Naive thymus-derived CD8-positive, alpha-beta T cell (primary cell): ENCODE measurements at regions not wholly inside any gene's neighbourhood (a gene's known extent, or its start where the extent isn't known, plus 50 kb on each side); places are given as distances from the start of the nearest gene placed in this dataset.

Source experiments
- ATAC-seq, 2 donors: fragments of 150-1000 bp; cut with Tn5 transposase in 1 of 2; sonication (Bioruptor Pico), chemical (Tn5 transposase) in 1 of 2; 1 replicate in 1 of 2; 2 replicates in 1 of 2; pipeline ENCODE4 v1.10.0; 2021; ENCODE audit warnings: mild to moderate bottlenecking in 2 of 2, moderate library complexity in 2 of 2
- POLR2A ChIA-PET: fragments of 350-600 bp; sonication (Branson Sonifier 250); formaldehyde crosslinking; loops from one replicate; lab custom pipeline; 2021; ENCODE audit warnings: antibody characterized with exemption; lab: Charles Lee
- DNase-seq, 10 donors: peaks; one replicate each; pipeline versions ENCODE4 v3.0.0 to v3.0.0-alpha.2; 2020 to 2022
- H3K27ac Mint-ChIP-seq, 10 donors: one replicate each; pipeline ENCODE4 v1.8.0; 2020 to 2022; ENCODE audit warnings: mild to moderate bottlenecking in 10 of 10, mixed read lengths in 10 of 10, moderate library complexity in 4 of 10, inconsistent platforms in 1 of 10
- H3K27me3 Mint-ChIP-seq, 5 donors: one replicate each; pipeline ENCODE4 v1.8.0; 2021 to 2022; ENCODE audit warnings: mixed read lengths in 5 of 5
- H3K36me3 Mint-ChIP-seq, 3 donors: one replicate each; pipeline ENCODE4 v1.8.0; 2020 to 2022; ENCODE audit warnings: mixed read lengths in 3 of 3, mild to moderate bottlenecking in 2 of 3, inconsistent platforms in 1 of 3
- H3K4me1 Mint-ChIP-seq, 4 donors: one replicate each; pipeline ENCODE4 v1.8.0; 2021 to 2022; ENCODE audit warnings: mixed read lengths in 4 of 4
- H3K4me3 Mint-ChIP-seq, 10 donors: one replicate each; pipeline ENCODE4 v1.8.0; 2020 to 2022; ENCODE audit warnings: mild to moderate bottlenecking in 10 of 10, mixed read lengths in 10 of 10, moderate library complexity in 6 of 10, inconsistent platforms in 1 of 10
- H3K9me3 Mint-ChIP-seq, 9 donors: one replicate each; pipeline ENCODE4 v1.8.0; 2020 to 2022; ENCODE audit warnings: mixed read lengths in 9 of 9, mild to moderate bottlenecking in 3 of 9, inconsistent platforms in 1 of 9, moderate library complexity in 1 of 9

DNA sequence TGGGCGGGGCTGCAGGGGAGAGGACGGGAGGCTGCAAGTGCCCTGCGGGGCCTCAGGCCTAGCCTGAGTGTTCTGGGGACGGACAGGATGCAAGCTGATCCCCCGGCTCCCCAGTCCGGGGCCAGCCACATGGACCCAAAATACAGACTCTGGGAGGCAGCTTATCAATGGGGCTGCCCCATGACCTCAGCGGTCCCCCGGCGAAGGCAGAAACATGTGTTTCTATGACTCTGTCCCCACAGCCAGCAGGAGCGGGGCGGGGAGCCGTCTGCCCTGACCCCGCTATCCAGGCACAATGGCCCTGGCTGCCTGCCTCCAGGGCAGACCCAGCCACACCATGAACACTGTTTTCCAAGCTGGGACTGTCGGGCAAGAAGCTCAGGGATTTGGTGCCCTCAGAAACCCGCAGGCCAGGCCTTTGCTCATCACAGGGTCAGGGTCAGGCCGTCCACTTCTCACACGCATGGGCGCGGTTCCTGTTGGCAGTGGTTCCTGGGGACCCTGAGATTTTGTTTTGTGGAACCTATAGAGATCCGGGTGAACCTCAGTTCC lies 75.0 kb downstream of the RFLNA start:
- H3K36me3 Mint-ChIP-seq, result peaks cover 0 to 28% (median 0%) of the 10 kb centered on the region in 3 donors
- DNase-seq (no peak), ATAC-seq (no peak)
- peak overlapping the region in 1 of 10 donors; percentile 53 for H3K27ac Mint-ChIP-seq
- no peak overlapping the region for H3K4me3 Mint-ChIP-seq
- H3K9me3 Mint-ChIP-seq, result no peaks in the 10 kb centered on the region
- H3K27me3 Mint-ChIP-seq, result no peaks in the 10 kb centered on the region
- POLR2A ChIA-PET, result no interaction called here
- H3K4me1 Mint-ChIP-seq, result peaks cover 0 to 9% (median 1%) of the 10 kb centered on the region in 4 donors

DNA sequence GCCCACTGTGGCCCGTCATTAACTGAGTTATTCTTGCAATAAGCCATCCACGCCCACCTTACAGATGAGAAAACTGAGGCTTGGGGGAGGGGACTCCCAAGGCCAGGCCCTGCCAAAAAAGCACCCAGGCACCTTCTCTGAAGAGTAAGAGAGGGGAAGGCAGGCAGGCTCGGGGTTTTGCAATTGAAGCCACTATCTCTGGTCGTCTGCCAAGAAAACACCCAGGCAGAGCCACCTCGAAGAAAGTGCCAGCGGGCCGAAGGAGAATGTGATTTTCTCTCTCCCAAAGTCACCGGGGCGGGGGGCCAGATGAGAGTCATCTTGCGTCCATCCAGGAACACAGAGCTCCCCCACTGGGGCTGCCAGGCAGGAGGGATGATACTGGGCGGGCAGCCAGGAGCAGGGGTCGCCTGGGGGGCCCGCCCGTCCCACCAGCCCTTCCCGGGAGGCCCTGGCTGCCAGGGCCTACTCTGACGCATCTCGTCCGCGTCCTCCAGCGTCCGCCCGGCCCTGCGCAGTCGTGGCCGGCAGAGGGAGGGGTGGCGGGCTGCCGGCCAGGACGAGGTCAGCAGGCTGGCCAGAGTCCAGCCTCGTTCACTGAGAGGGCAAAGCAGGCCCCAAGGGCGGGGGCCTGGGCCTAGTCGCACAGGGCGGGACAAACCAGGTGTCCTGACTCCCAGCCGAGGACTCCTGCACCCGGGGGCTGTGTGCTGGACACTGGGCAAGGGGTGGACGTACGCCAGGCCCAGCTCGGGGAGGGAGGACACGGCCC lies 74.3 kb downstream of the RFLNA start:
- ATAC-seq (no peak), DNase-seq (no peak)
- H3K27ac Mint-ChIP-seq, result no peak overlapping the region
- no peaks in the 10 kb centered on the region for H3K9me3 Mint-ChIP-seq
- no peak overlapping the region for H3K4me3 Mint-ChIP-seq
- H3K27me3 Mint-ChIP-seq, result no peaks in the 10 kb centered on the region
- peaks cover 0 to 9% (median 1%) of the 10 kb centered on the region in 4 donors for H3K4me1 Mint-ChIP-seq
- H3K36me3 Mint-ChIP-seq, result peaks cover 0 to 26% (median 0%) of the 10 kb centered on the region in 3 donors
- POLR2A ChIA-PET, result no interaction called here

DNA sequence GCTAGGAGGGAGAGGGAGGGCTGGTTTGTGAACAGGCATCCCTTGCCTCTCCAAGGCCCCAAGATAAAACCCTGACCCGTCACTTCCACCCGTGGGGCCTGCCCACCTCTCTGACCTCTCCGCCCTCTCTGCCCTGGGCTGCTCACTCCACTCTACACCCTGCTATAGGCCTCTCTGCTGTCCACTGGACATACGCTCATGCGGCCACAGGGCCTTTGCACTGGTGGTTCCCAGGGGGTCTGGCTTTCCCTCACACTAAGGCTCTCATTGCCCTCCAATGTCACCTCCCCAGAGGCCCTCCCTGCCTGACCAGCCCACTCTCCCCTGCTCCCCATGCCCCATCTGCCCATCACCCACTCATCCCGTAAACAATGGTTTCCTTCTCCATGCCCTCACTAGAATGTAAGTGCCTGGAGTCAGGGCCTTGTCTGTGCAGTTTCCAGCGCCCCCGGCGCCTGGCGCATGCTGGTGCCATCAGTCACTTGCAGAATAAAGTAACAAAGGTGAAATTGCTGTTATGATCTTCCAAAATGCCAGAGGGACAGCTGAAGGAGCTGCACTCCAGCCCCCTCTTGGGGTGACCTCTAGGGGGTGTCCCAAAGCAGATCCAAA lies 73.6 kb downstream of the RFLNA start:
- peaks cover 0 to 11% (median 1%) of the 10 kb centered on the region in 4 donors for H3K4me1 Mint-ChIP-seq
- peak overlapping the region in 2 of 10 donors; percentile 14 to 49 for H3K27ac Mint-ChIP-seq
- H3K4me3 Mint-ChIP-seq, result no peak overlapping the region
- H3K36me3 Mint-ChIP-seq, result peaks cover 0 to 22% (median 0%) of the 10 kb centered on the region in 3 donors
- no peaks in the 10 kb centered on the region for H3K9me3 Mint-ChIP-seq
- POLR2A ChIA-PET, result no interaction called here
- ATAC-seq, result no peak
- DNase-seq, result no peak
- H3K27me3 Mint-ChIP-seq, result no peaks in the 10 kb centered on the region

DNA sequence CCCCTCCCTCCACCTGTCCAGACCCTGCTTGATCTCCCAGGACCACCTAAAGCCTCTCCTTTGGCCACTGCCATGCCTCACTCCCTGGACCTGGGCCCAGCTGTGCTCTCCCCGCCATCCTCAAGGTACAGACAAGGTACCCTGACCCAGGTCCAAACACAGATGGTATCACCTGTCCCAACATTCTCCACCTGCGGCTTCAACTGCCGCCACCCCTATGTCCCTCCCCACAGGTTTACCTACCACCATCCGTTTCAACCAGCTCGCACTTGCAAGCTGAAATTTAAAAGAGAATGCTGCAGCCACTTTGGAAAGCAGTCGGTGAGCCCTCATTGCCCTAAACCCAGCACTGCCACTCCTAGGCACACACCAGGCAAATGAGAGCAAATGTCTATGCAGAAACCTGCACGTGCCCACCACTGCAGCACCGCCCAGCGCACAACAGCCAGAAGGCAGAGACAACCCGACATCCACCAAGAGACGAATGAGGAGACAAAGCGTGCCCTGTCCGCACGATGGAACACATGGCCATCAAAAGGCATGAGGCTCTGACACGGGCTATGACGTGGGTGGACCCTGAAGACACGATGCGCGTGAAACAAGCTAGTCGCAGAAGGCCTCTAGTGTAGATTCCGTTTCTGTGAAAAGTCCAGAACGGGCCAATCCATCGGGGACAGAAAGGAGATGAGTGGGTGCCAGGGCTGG lies 71.0 kb downstream of the RFLNA start:
- H3K4me3 Mint-ChIP-seq, result peak overlapping the region in 1 of 10 donors; percentile 5
- ATAC-seq (no peak), DNase-seq (no peak)
- no peaks in the 10 kb centered on the region for H3K27me3 Mint-ChIP-seq
- peak overlapping the region in 1 of 10 donors; percentile 4 for H3K27ac Mint-ChIP-seq
- no peaks in the 10 kb centered on the region for H3K9me3 Mint-ChIP-seq
- peaks cover 0 to 30% (median 0%) of the 10 kb centered on the region in 3 donors for H3K36me3 Mint-ChIP-seq
- H3K4me1 Mint-ChIP-seq, result peaks cover 0 to 11% (median 1%) of the 10 kb centered on the region in 4 donors
- POLR2A ChIA-PET, result no interaction called here
